AG09319 (cell line): ENCODE measurements at regions not wholly inside any gene's neighbourhood (a gene's known extent, or its start where the extent isn't known, plus 50 kb on each side); places are given as distances from the start of the nearest gene placed in this dataset.

Source experiments
- DNase-seq: peaks from one replicate; pipeline ENCODE4 v3.0.0-alpha.2; 2010; ENCODE audit warnings: low read depth; ENCODE audit errors: extremely low read depth
- TF ChIP-seq, protein P1 (sequence below): IDR thresholded peaks from 2 replicates; pipeline ENCODE4 v1.5.1; 2011; ENCODE audit warnings: low read depth, mild to moderate bottlenecking, inconsistent platforms, low read length, moderate library complexity

DNA sequence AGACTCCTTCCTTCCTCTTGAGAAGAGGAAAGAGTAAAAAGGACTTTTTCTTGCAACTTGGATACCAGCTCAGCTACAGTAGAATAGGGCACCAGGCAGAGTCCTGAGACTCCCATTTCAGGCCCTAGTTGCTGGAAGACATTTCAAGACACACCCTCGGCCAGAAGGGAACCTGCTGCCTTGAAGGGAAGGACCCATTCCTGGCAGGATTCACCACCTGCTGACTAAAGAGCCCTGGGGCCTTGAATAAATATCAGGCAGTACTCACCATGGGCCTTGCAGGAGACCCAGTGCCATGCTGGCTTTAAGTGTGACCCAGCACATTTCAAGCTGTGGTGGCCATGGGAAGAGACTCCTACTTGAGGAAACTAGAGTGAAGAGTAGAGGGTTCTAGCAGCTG, 317.6 kb downstream of the DKK2 start:
- TF ChIP-seq, protein P1, sequence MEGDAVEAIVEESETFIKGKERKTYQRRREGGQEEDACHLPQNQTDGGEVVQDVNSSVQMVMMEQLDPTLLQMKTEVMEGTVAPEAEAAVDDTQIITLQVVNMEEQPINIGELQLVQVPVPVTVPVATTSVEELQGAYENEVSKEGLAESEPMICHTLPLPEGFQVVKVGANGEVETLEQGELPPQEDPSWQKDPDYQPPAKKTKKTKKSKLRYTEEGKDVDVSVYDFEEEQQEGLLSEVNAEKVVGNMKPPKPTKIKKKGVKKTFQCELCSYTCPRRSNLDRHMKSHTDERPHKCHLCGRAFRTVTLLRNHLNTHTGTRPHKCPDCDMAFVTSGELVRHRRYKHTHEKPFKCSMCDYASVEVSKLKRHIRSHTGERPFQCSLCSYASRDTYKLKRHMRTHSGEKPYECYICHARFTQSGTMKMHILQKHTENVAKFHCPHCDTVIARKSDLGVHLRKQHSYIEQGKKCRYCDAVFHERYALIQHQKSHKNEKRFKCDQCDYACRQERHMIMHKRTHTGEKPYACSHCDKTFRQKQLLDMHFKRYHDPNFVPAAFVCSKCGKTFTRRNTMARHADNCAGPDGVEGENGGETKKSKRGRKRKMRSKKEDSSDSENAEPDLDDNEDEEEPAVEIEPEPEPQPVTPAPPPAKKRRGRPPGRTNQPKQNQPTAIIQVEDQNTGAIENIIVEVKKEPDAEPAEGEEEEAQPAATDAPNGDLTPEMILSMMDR: no peak
- DNase-seq: no peak

DNA sequence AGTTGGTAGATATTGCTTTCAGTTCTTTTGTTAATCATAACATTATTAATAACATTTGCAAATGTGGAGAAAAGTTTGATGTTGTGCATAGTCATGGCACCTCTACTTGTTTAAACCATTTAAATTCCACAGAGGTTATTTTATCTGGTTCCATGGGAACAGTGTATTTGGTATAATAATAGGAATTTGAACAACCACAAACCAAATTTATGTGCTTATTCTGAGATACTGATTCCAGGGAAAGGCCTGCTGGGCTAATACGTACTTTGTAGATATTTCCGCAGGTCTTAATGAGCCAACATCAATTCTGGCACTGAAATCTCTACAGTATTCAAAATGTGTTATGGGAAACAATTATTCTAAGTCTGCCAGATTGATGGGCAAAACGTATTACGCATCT, 319.0 kb downstream of the DKK2 start:
- no peak for DNase-seq
- TF ChIP-seq, protein P1: no peak

DNA sequence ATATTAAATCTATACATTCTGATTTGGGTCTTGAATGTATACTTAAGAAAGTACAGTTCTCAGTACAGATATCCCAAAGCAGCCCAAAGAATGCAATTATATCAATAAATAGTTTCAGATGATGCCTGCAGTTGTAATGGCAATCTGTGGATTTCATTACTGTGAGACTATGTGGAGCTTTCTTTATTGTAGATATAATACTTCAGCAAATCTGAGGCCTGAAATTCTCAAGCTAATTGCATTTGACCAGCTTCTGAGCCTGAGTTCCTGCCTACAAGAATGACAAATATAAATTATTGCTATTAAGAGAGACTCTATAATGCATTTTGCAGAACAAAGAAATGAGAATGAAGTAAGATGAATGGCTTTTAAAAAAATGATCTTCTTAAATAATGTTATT, 320.3 kb downstream of the DKK2 start:
- TF ChIP-seq, protein P1: no peak
- no peak for DNase-seq

DNA sequence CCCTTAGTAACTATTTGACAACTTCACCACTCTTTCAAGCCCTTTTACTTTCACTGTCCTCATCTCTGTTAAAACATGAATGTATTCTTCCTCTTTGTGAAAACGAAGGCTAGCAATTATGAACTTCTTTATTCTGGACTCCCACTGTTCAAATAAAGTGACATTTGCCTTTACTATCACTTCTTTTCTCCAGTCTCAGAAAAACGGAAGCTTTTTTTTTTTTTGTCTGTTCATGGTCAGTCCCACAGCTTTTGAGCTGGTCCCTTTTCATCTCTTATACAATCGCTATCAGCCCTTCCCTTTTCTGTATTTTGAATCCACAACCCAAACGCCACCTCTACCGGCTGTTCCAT, 327.7 kb downstream of the DKK2 start:
- no peak for DNase-seq
- TF ChIP-seq, protein P1: no peak

DNA sequence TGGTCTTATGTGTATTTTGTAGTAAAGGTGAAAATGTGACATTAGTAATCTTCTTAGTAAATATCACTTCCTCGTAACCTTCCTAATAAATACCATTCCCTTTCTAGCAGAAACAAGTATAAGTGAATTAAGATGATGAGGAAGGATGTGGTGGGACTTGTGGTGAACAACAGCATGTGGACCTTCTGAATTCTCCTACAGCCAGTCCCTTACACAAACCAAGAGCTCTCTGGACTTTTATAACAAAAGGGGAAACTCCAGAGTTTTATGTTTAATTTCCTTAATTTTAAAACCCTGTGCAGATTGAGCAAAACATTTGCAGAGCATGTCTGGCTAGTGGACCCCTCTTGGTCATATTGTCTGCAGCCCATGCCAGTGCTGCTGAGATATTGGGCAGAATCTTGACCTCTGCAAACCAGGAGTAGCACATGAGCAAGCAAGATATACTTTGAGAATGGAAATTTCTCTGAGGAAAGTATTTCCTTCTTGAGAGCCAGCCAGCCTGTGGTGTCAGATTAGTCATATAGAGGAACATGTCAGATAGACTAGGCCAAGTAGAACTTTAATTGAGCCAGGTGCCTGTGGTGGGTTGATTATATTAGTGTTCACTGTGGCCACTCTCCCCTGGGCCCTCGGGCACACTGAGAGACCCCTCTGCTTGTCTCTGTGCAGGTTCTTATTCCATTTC, 328.2 kb downstream of the DKK2 start:
- TF ChIP-seq, protein P1: no peak
- no peak for DNase-seq

DNA sequence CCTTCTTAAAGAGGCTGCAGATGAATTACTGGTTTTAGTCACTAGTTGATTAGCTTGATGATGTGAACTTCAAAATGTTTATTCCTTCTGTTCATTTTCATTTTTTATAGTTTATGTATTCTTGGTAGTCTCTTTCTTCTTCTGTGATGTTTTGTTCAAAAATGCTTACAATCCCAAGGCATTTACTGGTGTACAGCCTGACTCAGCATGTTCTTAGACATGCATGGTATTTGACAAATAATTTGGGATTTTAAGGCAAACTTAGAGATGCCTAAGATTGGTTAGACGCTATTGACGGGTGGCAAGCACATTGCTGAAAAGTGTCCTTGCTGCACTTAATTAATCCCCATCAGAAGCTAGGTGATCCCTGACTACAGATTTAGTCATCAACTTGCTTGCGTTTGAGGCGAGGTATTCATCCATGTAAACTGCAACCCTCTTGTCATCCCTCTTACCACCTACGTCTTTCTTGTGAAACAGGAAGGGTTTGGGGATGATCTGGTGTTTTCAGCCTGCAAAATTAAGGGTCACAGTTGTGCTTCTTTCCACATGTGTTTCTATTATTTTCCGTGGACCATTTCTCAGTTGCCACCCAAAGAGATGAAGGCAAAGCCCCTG, 331.8 kb downstream of the DKK2 start:
- no peak for DNase-seq
- TF ChIP-seq, protein P1: no peak

DNA sequence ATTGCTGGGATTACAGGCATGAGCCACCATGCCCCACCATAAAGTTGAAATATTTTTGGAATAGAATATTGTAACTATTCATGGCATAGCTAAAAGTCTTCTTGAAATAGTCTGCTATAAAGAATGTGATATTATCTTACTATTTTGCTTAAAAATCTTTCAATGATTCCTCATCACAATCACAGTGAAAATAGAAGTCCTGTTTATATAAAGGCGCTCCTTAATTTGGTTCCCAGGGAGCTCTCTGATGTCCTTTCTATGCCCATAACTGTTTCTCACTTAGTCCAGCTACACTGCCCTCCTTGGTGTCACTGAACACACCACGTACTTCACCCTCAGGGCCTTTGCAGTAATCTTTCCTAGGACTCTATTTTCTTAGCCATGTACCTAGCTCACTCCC, 331.7 kb upstream of the GIMD1 start:
- TF ChIP-seq, protein P1: no peak
- DNase-seq: no peak
